A549 (cell line): ENCODE measurements at regions not wholly inside any gene's neighbourhood (a gene's known extent, or its start where the extent isn't known, plus 50 kb on each side); places are given as distances from the start of the nearest gene placed in this dataset.

ENCODE experiments used
- ATAC-seq, 2 experiments: fragments of 200-7000 bp in 1 of 2; fragments of >200 bp in 1 of 2; cut with Nextera tagmentation in 1 of 2; cut with Tn5 transposase in 1 of 2; 3 replicates each; pipeline versions ENCODE4 v1.8.0 to v1.9.1; 2018 to 2020; ENCODE audit warnings: mild to moderate bottlenecking in 1 of 2, moderate library complexity in 1 of 2
- CTCF ChIA-PET: fragments of 300-600 bp; sonication (Branson Sonifier 250); formaldehyde crosslinking; extraction: SDS; loops from one replicate; lab custom pipeline; 2021; ENCODE audit warnings: antibody characterized with exemption, inconsistent platforms; lab: Yijun Ruan, JAX
- POLR2A ChIA-PET: fragments of 350-600 bp; formaldehyde crosslinking; extraction: SDS; loops from one replicate; lab custom pipeline; 2021; ENCODE audit warnings: antibody characterized with exemption, inconsistent platforms; lab: Yijun Ruan, JAX
- DNase-seq, 2 experiments: peaks; one replicate each; pipeline versions ENCODE4 v3.0.0 to v3.0.0-alpha.2; 2011 to 2016; ENCODE audit warnings: low read depth in 1 of 2, low spot score in 1 of 2
- FAIRE-seq: peaks from 2 replicates; lab custom pipeline; 2011; peaks lifted over from hg19 to GRCh38; lab: Jason Lieb, UNC
- H3K27ac ChIP-seq, 2 experiments: fragments of >200 bp; sonication (Bioruptor Twin); formaldehyde crosslinking; 3 replicates each; pipeline ENCODE4 v1.5.1; 2016 to 2017
- H3K4me1 ChIP-seq: fragments of >200 bp; sonication (Bioruptor Twin); formaldehyde crosslinking; 3 replicates; pipeline ENCODE4 v1.6.1; 2016
- H3K4me2 ChIP-seq: fragments of >200 bp; sonication (Bioruptor Twin); formaldehyde crosslinking; 3 replicates; pipeline ENCODE4 v1.6.1; 2016
- H3K4me3 ChIP-seq: fragments of >200 bp; sonication (Bioruptor Twin); formaldehyde crosslinking; 3 replicates; pipeline ENCODE4 v1.5.1; 2016
- H3K9me3 ChIP-seq: fragments of >200 bp; sonication (Bioruptor Twin); formaldehyde crosslinking; 3 replicates; pipeline ENCODE4 v1.6.1; 2016
- BHLHE40 ChIP-seq: IDR thresholded peaks from 2 replicates; pipeline ENCODE4 v1.6.1; 2012; ENCODE audit warnings: low read depth, low read length, inconsistent platforms
- CEBPB ChIP-seq, 2 experiments: fragments of >200 bp in 1 of 2; sonication (Bioruptor Twin) in 1 of 2; formaldehyde crosslinking in 1 of 2; IDR thresholded peaks; 2 replicates each; pipeline ENCODE4 v1.6.1; 2012 to 2016
- EP300 ChIP-seq, 2 experiments: fragments of >200 bp; sonication (Bioruptor Twin); formaldehyde crosslinking; IDR thresholded peaks; 2 replicates in 1 of 2; 3 replicates in 1 of 2; pipeline ENCODE4 v1.6.1; 2016 to 2017
- ESRRA ChIP-seq: fragments of 150-350 bp; IDR thresholded peaks from 2 replicates; pipeline ENCODE4 v1.6.1; 2014; ENCODE audit warnings: mild to moderate bottlenecking, low read length, borderline replicate concordance
- FOSB ChIP-seq: fragments of 250-450 bp; sonication (Bioruptor Pico); IDR thresholded peaks from 2 replicates; pipeline ENCODE4 v1.5.0; 2020; ENCODE audit warnings: mild to moderate bottlenecking, moderate library complexity
- HOXB13 ChIP-seq: fragments of 250-450 bp; sonication (Bioruptor Pico); IDR thresholded peaks from 2 replicates; pipeline ENCODE4 v1.5.0; 2020; ENCODE audit warnings: low read depth, mild to moderate bottlenecking, moderate library complexity
- JUN ChIP-seq, 2 experiments: fragments of >200 bp; sonication (Bioruptor Twin); formaldehyde crosslinking; IDR thresholded peaks; 2 replicates in 1 of 2; 3 replicates in 1 of 2; pipeline ENCODE4 v1.6.1; 2016 to 2017
- JUNB ChIP-seq: fragments of >200 bp; sonication (Bioruptor Twin); formaldehyde crosslinking; IDR thresholded peaks from 2 replicates; pipeline ENCODE4 v1.6.1; 2016
- POLR2A ChIP-seq: IDR thresholded peaks from 2 replicates; pipeline ENCODE4 v1.6.1; 2012; ENCODE audit warnings: mild to moderate bottlenecking, low read length
- RCOR1 ChIP-seq: fragments of 150-350 bp; IDR thresholded peaks from 2 replicates; pipeline ENCODE4 v1.6.1; 2014; ENCODE audit warnings: antibody characterized with exemption, low read length, low read depth
- SREBF2 ChIP-seq: fragments of 450-650 bp; IDR thresholded peaks from 2 replicates; pipeline ENCODE4 v1.6.1; 2014; ENCODE audit warnings: mild to moderate bottlenecking, moderate library complexity
- TFCP2L1 ChIP-seq: fragments of 250-450 bp; sonication (Bioruptor Pico); IDR thresholded peaks from 2 replicates; pipeline ENCODE4 v1.5.0; 2021; ENCODE audit warnings: mild to moderate bottlenecking
- WGBS: methylation state at CpG from one replicate; pipeline ENCODE4 v1.1.6; 2017; ENCODE audit errors: missing lambda C conversion rate; 5-methylcytosine and 5-hydroxymethylcytosine counted together
- TF ChIP-seq, protein P1 (sequence below): fragments of 450-650 bp; IDR thresholded peaks from 2 replicates; pipeline ENCODE4 v1.6.1; 2014; ENCODE audit warnings: antibody characterized with exemption
- TF ChIP-seq, protein P2 (sequence below): fragments of 250-450 bp; sonication (Bioruptor Pico); IDR thresholded peaks from 2 replicates; pipeline ENCODE4 v1.5.0; 2020; ENCODE audit warnings: low read depth, mild to moderate bottlenecking, moderate library complexity
- TF ChIP-seq, protein P3 (sequence below): fragments of 150-350 bp; IDR thresholded peaks from 2 replicates; pipeline ENCODE4 v1.6.1; 2014; ENCODE audit warnings: low read depth, mild to moderate bottlenecking, low read length
- TF ChIP-seq, protein P4 (sequence below): IDR thresholded peaks from 2 replicates; pipeline ENCODE4 v1.6.1; 2012

DNA sequence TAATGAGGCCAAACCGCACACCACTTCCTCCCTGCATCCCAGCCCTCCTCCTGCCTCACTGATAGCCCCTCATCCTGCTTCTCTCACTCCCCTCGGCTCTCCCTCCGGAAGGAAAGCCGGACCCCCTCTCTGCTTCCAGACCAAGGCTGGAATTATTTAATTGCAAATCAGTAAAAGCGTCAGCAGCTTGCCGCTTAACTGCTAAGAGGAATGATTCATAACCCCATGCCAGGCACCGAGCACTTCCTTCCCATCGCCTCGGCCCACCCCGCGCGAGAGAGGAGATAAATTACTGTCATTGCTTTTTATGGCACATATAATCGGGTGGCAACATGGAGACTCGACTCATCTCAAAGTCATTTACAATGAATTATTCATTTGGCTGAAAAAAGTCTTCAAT is 77.3 kb downstream of the UBIAD1 start (continued):
- TF ChIP-seq FOSB (no peak), EP300 (IDR thresholded peaks at IDR 0.05) (no peak)
- TF ChIP-seq, protein P1, sequence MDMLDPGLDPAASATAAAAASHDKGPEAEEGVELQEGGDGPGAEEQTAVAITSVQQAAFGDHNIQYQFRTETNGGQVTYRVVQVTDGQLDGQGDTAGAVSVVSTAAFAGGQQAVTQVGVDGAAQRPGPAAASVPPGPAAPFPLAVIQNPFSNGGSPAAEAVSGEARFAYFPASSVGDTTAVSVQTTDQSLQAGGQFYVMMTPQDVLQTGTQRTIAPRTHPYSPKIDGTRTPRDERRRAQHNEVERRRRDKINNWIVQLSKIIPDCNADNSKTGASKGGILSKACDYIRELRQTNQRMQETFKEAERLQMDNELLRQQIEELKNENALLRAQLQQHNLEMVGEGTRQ = no peak

DNA sequence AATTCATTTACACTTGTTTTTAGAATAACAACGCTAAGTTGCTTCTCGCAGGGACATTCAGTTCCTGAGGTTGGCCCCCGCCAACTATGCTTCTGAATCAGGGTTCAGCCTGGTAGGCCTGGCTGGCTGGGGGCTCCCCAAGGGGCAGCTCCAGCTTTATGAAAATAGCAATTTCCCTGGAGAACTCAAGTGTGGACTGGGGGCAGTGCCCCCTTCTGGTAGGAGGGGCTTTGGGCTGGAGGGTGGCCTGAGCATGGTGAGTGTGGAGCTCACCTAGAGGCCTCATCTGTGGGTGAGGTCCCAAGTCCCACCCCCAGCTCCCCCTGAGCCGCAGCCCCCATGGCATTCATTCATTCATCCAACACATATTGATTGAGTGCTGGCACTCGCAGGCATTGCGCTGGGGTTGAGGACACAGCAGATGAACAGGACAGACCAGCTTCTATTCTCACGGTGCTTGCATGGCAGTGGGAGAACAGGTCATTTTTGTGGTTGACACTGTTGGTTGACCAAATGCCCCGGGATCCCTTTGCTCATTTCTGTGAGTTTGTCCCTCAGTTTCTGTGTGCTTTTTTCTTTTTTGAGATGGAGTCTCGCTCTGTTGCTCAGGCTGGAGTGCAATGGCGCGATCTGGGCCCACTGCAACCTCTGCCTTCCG is 79.2 kb downstream of the UBIAD1 start:
- Histone ChIP-seq H3K27ac (no peak overlapping the region), H3K4me1 (no peaks in the 10 kb centered on the region), H3K9me3 (0 out of 3 replicates have a peak, but pooled peaks cover 2% of the 10 kb centered on the region), H3K4me2 (no peak overlapping the region), H3K4me3 (no peak overlapping the region)
- POLR2A ChIA-PET = no interaction called here
- ATAC-seq (no peak), DNase-seq (no peak), FAIRE-seq (no peak)
- CTCF ChIA-PET = interaction anchor here (1.7 kb wide), 1 partner anchor 290 kb away, joined by 4 read pairs; no protein-coding TSS in a partner anchor
- 66% methylated on average over 9 of the region's 12 CpGs for WGBS
- no peak for TF ChIP-seq CEBPB (IDR thresholded peaks at IDR 0.05)
- TF ChIP-seq JUN (IDR thresholded peaks at IDR 0.05) = no peak

DNA sequence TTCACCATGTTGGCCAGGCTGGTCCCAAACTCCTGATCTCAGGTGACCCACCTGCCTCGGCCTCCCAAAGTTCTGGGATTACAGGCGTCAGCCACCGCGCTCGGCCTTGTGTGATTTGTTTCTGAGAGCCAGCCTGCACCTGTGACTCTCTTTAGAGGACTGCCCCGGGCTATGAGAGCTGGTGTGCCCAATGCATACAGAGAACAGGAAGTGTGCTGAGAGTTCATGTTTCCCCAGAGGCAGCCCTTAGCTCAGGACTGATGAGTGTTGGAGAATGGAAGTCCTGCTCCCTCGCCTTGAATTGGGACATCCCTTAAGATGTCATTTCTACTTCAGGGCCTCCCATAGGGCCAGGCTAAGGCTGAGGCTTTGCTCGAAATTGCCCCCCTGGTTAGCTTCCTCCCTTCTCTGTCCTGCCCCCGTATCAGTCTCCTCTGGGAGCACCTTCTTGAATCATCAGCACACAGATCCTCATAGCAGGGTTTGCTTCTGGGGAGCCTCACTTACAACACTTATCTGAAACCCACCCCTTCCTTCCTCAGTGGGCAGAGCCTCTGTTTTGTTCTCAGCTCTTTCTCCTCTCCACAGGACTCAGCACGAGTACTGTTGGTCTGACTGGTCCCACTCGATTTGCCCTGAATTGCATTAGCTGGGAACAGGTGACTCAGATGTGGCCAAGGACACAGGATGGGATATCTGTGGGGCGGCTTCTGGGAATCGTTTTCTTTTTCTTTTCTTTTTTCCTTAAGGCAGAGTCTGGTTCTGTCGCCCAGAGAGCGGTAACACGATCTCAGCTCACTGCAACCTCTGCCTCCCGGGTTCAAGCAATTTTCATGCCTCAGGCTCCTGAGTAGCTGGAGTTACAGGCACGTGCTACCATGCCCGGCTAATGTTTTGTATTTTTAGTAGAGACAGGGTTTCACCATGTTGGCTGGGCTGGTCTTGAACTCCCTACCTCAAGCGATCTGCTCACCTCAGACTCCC is 80.1 kb downstream of the UBIAD1 start:
- FAIRE-seq = no peak
- CTCF ChIA-PET = interaction anchor here (1.7 kb wide), 1 partner anchor 289 kb away, joined by 4 read pairs; no protein-coding TSS in a partner anchor
- POLR2A ChIA-PET = no interaction called here

DNA sequence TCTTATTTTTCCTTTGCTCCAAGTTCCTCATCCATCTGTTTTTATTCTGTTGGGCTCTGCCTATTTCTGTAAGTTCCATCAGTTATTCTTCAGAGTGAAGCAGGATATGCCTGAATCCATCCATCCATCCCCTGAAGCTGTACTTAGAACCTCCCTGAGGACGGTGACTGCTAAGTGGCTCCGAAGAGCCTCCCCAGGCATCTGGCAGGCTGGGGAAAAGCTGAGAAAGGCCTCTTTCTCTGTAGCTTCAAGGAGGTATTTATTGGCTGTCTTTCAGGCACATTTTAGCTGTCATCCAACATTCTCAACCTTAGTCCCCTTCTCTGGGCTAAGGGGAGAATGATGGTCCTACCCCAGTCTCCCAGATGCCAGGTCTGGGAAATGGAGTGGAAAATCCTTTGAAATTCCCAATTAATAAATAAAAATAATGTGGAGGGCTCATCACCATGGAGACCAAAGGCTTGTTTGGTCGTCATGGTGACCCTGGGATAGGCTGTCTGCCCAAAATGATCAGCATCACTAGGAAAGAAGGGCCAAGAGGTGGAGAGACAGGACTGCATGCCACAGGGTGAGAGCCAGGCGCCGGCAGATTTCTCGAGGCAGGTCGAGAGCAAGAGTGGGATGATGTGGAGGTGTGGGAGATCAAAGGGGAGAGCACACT is 82.0 kb downstream of the UBIAD1 start:
- WGBS = 15% methylated on average over 7 of the region's 7 CpGs
- no peak for DNase-seq
- Histone ChIP-seq H3K27ac (no peak overlapping the region), H3K9me3 (no peaks in the 10 kb centered on the region), H3K4me3 (no peak overlapping the region), H3K4me1 (no peaks in the 10 kb centered on the region), H3K4me2 (no peak overlapping the region)
- CTCF ChIA-PET = interaction anchor here (0.8 to 1.4 kb wide), 2 partner anchors 10 to 12 kb away, joined by 3 to 4 read pairs; no protein-coding TSS in a partner anchor
- POLR2A ChIA-PET = no interaction called here
- FAIRE-seq = no peak
- TF ChIP-seq, protein P2, sequence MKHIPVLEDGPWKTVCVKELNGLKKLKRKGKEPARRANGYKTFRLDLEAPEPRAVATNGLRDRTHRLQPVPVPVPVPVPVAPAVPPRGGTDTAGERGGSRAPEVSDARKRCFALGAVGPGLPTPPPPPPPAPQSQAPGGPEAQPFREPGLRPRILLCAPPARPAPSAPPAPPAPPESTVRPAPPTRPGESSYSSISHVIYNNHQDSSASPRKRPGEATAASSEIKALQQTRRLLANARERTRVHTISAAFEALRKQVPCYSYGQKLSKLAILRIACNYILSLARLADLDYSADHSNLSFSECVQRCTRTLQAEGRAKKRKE (CRISPR knock-in tag) = no peak
- TF ChIP-seq POLR2A (no peak), BHLHE40 (no peak), RCOR1 (no peak)
- TF ChIP-seq, protein P3, sequence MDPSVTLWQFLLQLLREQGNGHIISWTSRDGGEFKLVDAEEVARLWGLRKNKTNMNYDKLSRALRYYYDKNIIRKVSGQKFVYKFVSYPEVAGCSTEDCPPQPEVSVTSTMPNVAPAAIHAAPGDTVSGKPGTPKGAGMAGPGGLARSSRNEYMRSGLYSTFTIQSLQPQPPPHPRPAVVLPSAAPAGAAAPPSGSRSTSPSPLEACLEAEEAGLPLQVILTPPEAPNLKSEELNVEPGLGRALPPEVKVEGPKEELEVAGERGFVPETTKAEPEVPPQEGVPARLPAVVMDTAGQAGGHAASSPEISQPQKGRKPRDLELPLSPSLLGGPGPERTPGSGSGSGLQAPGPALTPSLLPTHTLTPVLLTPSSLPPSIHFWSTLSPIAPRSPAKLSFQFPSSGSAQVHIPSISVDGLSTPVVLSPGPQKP = no peak
- ATAC-seq = no peak

More for the DNA sequence above, 80.1 kb downstream of the UBIAD1 start:
- Histone ChIP-seq H3K4me2 (no peak overlapping the region), H3K27ac (no peak overlapping the region), H3K9me3 (0 out of 3 replicates have a peak, but pooled peaks cover 2% of the 10 kb centered on the region), H3K4me1 (no peaks in the 10 kb centered on the region), H3K4me3 (no peak overlapping the region)
- DNase-seq = no peak
- TF ChIP-seq RCOR1 (no peak), JUNB (no peak), TFCP2L1 (CRISPR knock-in tag) (no peak), SREBF2 (no peak), HOXB13 (CRISPR knock-in tag) (no peak), ESRRA (no peak)
- TF ChIP-seq, protein P4, sequence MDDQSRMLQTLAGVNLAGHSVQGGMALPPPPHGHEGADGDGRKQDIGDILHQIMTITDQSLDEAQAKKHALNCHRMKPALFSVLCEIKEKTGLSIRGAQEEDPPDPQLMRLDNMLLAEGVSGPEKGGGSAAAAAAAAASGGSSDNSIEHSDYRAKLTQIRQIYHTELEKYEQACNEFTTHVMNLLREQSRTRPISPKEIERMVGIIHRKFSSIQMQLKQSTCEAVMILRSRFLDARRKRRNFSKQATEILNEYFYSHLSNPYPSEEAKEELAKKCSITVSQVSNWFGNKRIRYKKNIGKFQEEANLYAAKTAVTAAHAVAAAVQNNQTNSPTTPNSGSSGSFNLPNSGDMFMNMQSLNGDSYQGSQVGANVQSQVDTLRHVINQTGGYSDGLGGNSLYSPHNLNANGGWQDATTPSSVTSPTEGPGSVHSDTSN = no peak
- TF ChIP-seq, protein P3 = no peak
- WGBS = 30% methylated on average over 18 of the region's 20 CpGs
- no peak for ATAC-seq
